Bronchial epithelial cell (primary cell): ENCODE measurements at regions not wholly inside any gene's neighbourhood (a gene's known extent, or its start where the extent isn't known, plus 50 kb on each side); places are given as distances from the start of the nearest gene placed in this dataset.

ENCODE experiments used
- DNase-seq: peaks from one replicate; pipeline ENCODE4 v3.0.0-alpha.2; 2010; ENCODE audit warnings: low read depth
- FAIRE-seq: peaks from 2 replicates; lab custom pipeline; 2011; peaks lifted over from hg19 to GRCh38; lab: Jason Lieb, UNC
- H3K27me3 ChIP-seq: 2 replicates; pipeline ENCODE4 v1.5.1; 2011; ENCODE audit warnings: low read length; ENCODE audit not compliant: control insufficient read depth, insufficient read depth
- H3K36me3 ChIP-seq: 2 replicates; pipeline ENCODE4 v1.5.1; 2011; ENCODE audit warnings: low read length; ENCODE audit not compliant: control insufficient read depth, insufficient read depth
- H3K4me3 ChIP-seq: 2 replicates; pipeline ENCODE4 v1.5.1; 2011; ENCODE audit warnings: mild to moderate bottlenecking, low read depth, low read length, control low read depth
- TF ChIP-seq, protein P1 (sequence below): IDR thresholded peaks from 2 replicates; pipeline ENCODE4 v1.5.1; 2011; ENCODE audit warnings: mild to moderate bottlenecking, moderate library complexity, low read length, control low read depth, inconsistent platforms; ENCODE audit not compliant: insufficient read depth, severe bottlenecking

DNA sequence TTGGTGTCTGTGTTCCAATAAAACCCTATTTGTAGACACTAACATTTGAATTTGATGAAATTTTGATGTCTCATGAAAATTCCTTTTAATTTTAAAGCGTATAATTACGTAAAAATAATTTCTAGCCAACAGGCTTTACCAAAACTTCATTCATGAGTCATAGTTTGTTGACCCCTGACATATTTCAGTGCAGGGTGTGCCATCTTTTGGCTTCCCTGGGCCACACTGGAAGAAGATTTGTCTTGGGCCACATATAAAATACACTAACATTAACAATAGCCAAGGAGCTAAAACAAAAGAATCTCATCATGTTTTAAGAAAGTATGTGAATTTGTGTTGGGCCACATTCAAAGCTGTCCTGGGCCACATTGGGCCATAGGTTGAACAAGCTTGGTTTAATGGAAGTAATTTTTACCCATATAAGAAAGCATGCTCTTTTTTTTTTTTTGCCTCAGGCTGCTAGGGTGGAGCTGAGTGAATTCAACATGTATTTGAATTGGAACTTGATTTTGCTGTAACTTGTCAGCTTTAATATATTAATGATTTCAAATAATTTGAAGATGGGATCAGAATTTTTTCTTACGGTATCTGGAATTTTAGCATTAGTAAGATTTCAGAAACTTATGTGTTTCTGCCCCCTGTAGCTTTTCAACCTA is 267.7 kb upstream of the RGS18 start:
- TF ChIP-seq, protein P1, sequence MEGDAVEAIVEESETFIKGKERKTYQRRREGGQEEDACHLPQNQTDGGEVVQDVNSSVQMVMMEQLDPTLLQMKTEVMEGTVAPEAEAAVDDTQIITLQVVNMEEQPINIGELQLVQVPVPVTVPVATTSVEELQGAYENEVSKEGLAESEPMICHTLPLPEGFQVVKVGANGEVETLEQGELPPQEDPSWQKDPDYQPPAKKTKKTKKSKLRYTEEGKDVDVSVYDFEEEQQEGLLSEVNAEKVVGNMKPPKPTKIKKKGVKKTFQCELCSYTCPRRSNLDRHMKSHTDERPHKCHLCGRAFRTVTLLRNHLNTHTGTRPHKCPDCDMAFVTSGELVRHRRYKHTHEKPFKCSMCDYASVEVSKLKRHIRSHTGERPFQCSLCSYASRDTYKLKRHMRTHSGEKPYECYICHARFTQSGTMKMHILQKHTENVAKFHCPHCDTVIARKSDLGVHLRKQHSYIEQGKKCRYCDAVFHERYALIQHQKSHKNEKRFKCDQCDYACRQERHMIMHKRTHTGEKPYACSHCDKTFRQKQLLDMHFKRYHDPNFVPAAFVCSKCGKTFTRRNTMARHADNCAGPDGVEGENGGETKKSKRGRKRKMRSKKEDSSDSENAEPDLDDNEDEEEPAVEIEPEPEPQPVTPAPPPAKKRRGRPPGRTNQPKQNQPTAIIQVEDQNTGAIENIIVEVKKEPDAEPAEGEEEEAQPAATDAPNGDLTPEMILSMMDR = no peak
- DNase-seq (no peak), FAIRE-seq (no peak)
- H3K4me3 ChIP-seq = no peak overlapping the region
- no peaks in the 10 kb centered on the region for H3K27me3 ChIP-seq
- no peaks in the 10 kb centered on the region for H3K36me3 ChIP-seq

DNA sequence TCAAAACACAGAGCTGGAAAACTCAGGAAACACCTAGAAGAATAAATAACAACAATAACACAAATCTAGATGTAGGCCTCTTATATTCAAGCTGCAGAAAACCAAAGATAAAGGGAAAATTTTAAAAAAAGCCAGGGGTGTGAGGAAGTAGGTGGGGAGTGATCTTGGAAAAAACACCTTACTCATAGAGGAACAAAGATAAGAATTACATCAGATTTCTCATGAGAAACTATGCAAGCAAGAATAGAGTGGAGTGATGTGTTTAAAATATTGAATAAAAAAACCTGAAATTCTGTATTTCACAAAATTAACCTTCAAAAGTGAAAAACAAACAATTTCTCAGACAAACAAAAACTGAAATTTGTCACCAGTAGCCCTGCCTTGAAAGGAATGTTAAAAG is 265.5 kb upstream of the RGS18 start:
- Histone ChIP-seq H3K36me3 (no peaks in the 10 kb centered on the region), H3K27me3 (no peaks in the 10 kb centered on the region), H3K4me3 (no peak overlapping the region)
- DNase-seq (no peak), FAIRE-seq (no peak)
- TF ChIP-seq, protein P1 = no peak

DNA sequence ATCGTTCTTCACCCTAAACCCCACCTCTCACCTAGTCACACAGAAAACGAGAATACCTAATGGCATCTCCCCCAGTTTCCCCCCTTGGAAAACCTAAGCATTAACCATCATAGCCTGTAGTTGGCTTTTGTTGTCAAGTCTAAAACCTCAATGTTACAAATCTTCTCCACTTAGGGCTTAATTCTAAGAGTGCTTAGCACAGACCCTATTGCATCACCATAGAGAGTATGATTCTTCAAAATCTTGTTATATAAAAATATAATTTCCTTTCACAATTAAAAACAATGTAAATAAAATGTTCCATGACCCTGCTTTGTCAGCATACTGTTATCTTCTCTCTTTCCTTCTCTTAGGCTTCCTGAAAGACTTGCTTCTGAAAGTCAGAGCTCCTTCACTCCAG is 263.2 kb upstream of the RGS18 start:
- FAIRE-seq (no peak), DNase-seq (no peak)
- Histone ChIP-seq H3K4me3 (no peak overlapping the region), H3K27me3 (no peaks in the 10 kb centered on the region), H3K36me3 (no peaks in the 10 kb centered on the region)
- TF ChIP-seq, protein P1 = no peak

DNA sequence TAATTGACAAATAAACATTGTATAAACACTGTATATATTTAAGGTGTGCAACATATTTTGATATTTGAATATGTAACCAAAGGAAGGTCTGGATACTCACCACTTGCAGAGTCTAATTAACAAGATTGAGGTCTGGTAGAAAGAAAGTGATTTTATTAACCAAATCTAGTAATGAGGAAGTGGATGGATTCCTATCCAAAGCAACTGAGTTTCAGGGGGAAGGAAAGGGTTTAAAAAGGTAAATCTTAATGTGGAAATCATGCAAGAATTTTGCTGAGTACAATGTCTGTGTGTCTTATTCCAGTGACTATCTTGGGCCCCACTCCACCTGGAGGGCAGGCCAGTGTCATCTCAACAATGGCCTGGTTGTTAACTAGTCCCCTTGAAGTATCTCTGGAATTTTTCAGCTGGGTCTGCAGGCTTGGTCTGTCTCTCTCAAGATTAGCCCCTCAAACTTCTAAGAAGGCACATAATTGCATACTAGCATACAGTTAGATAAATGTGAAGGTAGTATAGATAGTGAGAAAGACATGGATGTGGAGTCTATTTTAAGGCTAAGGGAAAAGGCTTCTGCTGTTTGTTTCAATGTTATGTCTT is 262.7 kb upstream of the RGS18 start:
- TF ChIP-seq, protein P1 = no peak
- FAIRE-seq (no peak), DNase-seq (no peak)
- H3K4me3 ChIP-seq = no peak overlapping the region
- H3K27me3 ChIP-seq = no peaks in the 10 kb centered on the region
- no peaks in the 10 kb centered on the region for H3K36me3 ChIP-seq

DNA sequence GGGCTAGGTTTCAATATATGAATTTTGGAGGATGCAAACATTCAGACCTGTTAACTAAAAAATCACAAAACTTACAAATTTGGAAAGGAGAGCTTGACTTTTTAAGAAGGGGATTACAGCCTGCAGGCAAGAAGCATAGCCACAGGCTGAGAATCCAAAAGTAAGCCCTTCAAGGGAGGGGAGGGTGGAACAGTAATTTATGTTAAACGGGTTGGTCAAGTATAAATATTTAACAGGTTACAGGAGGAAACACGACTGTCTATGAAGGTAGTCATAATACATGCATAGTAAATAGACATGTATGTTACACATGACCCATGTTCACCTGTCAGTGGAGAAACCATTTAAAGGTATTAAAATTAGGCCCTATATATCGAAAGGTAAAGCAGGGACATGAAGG is 261.1 kb upstream of the RGS18 start:
- TF ChIP-seq, protein P1 = no peak
- H3K4me3 ChIP-seq = no peak overlapping the region
- no peak for DNase-seq
- no peaks in the 10 kb centered on the region for H3K36me3 ChIP-seq
- no peak for FAIRE-seq
- no peaks in the 10 kb centered on the region for H3K27me3 ChIP-seq
